ENCODE measurements at regions not wholly inside any gene's neighbourhood (a gene's known extent, or its start where the extent isn't known, plus 50 kb on each side); places are given as distances from the start of the nearest gene placed in this dataset.

DNA sequence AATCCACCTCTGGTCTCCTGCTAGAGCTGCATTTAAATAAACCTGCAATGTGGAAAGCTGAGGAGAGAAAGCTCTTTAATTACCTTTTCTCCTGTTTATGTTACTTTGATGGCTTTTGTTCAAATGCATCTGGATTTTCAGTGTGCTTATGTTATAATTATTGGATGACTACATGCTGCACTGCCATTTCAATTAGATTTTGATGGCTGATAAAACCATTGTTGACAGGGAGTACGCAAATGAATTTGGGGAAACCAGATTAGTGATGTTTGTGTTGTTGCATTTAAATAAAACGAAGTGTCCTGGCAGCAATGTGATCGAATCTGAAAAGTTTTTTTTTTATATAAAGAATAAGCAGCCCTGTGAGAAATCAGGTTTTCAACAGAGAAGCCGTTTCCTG, 799.8 kb downstream of the DIAPH3 start (continued):
- TF ChIP-seq MXI1 (conservative IDR thresholded peaks at IDR 0.05; ENCODE audit: poor library complexity, severe bottlenecking) (no peak), EZH2 (IDR thresholded peaks at IDR 0.05; ENCODE audit: borderline replicate concordance, insufficient read depth, low read length, poor library complexity, severe bottlenecking) (no peak)

DNA sequence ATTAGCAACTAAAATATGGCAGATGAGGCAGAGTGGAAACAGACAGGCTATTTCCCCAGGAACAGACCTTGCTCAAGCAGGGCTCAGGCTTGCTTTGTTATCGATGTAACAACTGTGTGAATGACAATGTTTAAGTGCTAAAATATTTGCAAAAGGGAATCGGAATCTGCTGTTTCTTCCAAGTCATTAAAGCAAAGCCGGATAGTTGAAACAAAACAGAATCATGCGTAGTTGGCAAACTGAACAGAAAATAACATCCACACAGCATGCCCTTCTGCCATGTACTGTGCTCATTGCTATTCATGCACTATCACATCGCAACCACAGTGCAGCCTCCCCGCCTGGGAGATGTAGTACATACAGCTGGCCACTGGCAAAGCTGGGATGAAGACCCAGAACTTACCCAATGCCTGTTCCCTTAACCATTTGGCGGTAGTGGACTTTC, 799.1 kb downstream of the DIAPH3 start:
- no peaks in the 10 kb centered on the region for H3K36me3 ChIP-seq (ENCODE audit: insufficient read depth, low read length)
- no peak overlapping the region for H2AFZ ChIP-seq (ENCODE audit: low read depth, low read length)
- no peak overlapping the region for H3K27ac ChIP-seq (ENCODE audit: low read length)

DNA sequence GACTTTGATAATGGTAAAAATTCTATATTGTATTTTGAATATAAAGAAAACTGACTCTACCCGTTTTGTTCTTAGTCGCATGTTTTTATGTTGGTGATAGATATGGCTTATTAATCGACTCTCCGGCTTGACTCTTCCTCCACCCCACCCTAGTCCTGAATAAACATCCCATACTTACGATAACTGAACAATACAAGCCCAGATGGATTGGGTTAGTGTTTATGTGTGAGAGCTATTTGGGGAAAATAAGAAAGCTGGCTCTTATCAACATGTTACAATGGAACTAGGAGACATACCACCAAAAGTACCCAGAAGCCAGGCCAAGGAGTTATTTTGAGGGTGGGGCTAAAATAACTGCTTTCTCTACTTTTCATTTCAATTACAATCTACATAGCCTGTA, 796.3 kb downstream of the DIAPH3 start:
- Histone ChIP-seq H3K9me3 (ENCODE audit: low read length) (no peaks in the 10 kb centered on the region), H3F3A (ENCODE audit: insufficient read depth, low read length, poor library complexity, severe bottlenecking) (no peaks in the 10 kb centered on the region), H3K36me3 (ENCODE audit: insufficient read depth, low read length) (no peaks in the 10 kb centered on the region), H3K9me2 (ENCODE audit: insufficient read depth, low read length) (no peaks in the 10 kb centered on the region), H2AFZ (ENCODE audit: low read depth, low read length) (no peak overlapping the region), H3K79me2 (replicated peaks; ENCODE audit: insufficient read depth, low read length) (no peaks in the 10 kb centered on the region), H3K27me3 (ENCODE audit: insufficient read depth, low read depth, low read length) (no peaks in the 10 kb centered on the region), H3K27ac (ENCODE audit: low read length) (no peak overlapping the region), H3K4me2 (ENCODE audit: low read length) (no peak overlapping the region), H3K4me3 (ENCODE audit: low read length) (no peak overlapping the region), H4K20me1 (ENCODE audit: insufficient read depth) (no peaks in the 10 kb centered on the region), H3K9ac (ENCODE audit: low read length) (no peak overlapping the region)
- TF ChIP-seq EZH2 (IDR thresholded peaks at IDR 0.05; ENCODE audit: borderline replicate concordance, insufficient read depth, low read length, poor library complexity, severe bottlenecking) = no peak
- TF ChIP-seq, protein P1, sequence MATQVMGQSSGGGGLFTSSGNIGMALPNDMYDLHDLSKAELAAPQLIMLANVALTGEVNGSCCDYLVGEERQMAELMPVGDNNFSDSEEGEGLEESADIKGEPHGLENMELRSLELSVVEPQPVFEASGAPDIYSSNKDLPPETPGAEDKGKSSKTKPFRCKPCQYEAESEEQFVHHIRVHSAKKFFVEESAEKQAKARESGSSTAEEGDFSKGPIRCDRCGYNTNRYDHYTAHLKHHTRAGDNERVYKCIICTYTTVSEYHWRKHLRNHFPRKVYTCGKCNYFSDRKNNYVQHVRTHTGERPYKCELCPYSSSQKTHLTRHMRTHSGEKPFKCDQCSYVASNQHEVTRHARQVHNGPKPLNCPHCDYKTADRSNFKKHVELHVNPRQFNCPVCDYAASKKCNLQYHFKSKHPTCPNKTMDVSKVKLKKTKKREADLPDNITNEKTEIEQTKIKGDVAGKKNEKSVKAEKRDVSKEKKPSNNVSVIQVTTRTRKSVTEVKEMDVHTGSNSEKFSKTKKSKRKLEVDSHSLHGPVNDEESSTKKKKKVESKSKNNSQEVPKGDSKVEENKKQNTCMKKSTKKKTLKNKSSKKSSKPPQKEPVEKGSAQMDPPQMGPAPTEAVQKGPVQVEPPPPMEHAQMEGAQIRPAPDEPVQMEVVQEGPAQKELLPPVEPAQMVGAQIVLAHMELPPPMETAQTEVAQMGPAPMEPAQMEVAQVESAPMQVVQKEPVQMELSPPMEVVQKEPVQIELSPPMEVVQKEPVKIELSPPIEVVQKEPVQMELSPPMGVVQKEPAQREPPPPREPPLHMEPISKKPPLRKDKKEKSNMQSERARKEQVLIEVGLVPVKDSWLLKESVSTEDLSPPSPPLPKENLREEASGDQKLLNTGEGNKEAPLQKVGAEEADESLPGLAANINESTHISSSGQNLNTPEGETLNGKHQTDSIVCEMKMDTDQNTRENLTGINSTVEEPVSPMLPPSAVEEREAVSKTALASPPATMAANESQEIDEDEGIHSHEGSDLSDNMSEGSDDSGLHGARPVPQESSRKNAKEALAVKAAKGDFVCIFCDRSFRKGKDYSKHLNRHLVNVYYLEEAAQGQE (IDR thresholded peaks at IDR 0.05; ENCODE audit: borderline replicate concordance) = no peak
- no peak for TF ChIP-seq EP300 (conservative IDR thresholded peaks at IDR 0.05; ENCODE audit: poor library complexity, severe bottlenecking)
- no peak for TF ChIP-seq TAF1 (IDR thresholded peaks at IDR 0.05; ENCODE audit: low read depth)
- TF ChIP-seq RAD21 (conservative IDR thresholded peaks at IDR 0.05) = no peak
- TF ChIP-seq SMC3 (conservative IDR thresholded peaks at IDR 0.05; ENCODE audit: poor library complexity) = no peak
- TF ChIP-seq MXI1 (conservative IDR thresholded peaks at IDR 0.05; ENCODE audit: poor library complexity, severe bottlenecking) = no peak
- TF ChIP-seq, protein P2, sequence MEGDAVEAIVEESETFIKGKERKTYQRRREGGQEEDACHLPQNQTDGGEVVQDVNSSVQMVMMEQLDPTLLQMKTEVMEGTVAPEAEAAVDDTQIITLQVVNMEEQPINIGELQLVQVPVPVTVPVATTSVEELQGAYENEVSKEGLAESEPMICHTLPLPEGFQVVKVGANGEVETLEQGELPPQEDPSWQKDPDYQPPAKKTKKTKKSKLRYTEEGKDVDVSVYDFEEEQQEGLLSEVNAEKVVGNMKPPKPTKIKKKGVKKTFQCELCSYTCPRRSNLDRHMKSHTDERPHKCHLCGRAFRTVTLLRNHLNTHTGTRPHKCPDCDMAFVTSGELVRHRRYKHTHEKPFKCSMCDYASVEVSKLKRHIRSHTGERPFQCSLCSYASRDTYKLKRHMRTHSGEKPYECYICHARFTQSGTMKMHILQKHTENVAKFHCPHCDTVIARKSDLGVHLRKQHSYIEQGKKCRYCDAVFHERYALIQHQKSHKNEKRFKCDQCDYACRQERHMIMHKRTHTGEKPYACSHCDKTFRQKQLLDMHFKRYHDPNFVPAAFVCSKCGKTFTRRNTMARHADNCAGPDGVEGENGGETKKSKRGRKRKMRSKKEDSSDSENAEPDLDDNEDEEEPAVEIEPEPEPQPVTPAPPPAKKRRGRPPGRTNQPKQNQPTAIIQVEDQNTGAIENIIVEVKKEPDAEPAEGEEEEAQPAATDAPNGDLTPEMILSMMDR (IDR thresholded peaks at IDR 0.05; ENCODE audit: poor library complexity, severe bottlenecking) = no peak

More for the DNA sequence above, 799.1 kb downstream of the DIAPH3 start:
- TF ChIP-seq EP300 (conservative IDR thresholded peaks at IDR 0.05; ENCODE audit: poor library complexity, severe bottlenecking) (no peak), POLR2AphosphoS5 (IDR thresholded peaks at IDR 0.05) (no peak), SMC3 (conservative IDR thresholded peaks at IDR 0.05; ENCODE audit: poor library complexity) (no peak), EZH2 (IDR thresholded peaks at IDR 0.05; ENCODE audit: borderline replicate concordance, insufficient read depth, low read length, poor library complexity, severe bottlenecking) (no peak), TAF1 (IDR thresholded peaks at IDR 0.05; ENCODE audit: low read depth) (no peak), RAD21 (conservative IDR thresholded peaks at IDR 0.05) (no peak), MXI1 (conservative IDR thresholded peaks at IDR 0.05; ENCODE audit: poor library complexity, severe bottlenecking) (no peak)
- TF ChIP-seq, protein P1 (IDR thresholded peaks at IDR 0.05; ENCODE audit: borderline replicate concordance) = no peak
- TF ChIP-seq, protein P2 (IDR thresholded peaks at IDR 0.05; ENCODE audit: poor library complexity, severe bottlenecking) = no peak
- Histone ChIP-seq H3K4me3 (ENCODE audit: low read length) (no peak overlapping the region), H3F3A (ENCODE audit: insufficient read depth, low read length, poor library complexity, severe bottlenecking) (no peaks in the 10 kb centered on the region), H3K79me2 (replicated peaks; ENCODE audit: insufficient read depth, low read length) (no peaks in the 10 kb centered on the region), H3K9ac (ENCODE audit: low read length) (no peak overlapping the region), H3K9me2 (ENCODE audit: insufficient read depth, low read length) (no peaks in the 10 kb centered on the region), H4K20me1 (ENCODE audit: insufficient read depth) (no peaks in the 10 kb centered on the region), H3K4me2 (ENCODE audit: low read length) (no peak overlapping the region), H3K27me3 (ENCODE audit: insufficient read depth, low read depth, low read length) (no peaks in the 10 kb centered on the region), H3K9me3 (ENCODE audit: low read length) (no peaks in the 10 kb centered on the region)
